HG02840 (cell line): ENCODE measurements at regions not wholly inside any gene's neighbourhood (a gene's known extent, or its start where the extent isn't known, plus 50 kb on each side); places are given as distances from the start of the nearest gene placed in this dataset.

ENCODE experiments used
- ATAC-seq: cut with Tn5 transposase; IDR thresholded peaks from one replicate; pipeline ENCODE4 v1.9.1; 2021; ENCODE audit warnings: mild to moderate bottlenecking, moderate library complexity, moderate number of reproducible peaks; ENCODE audit not compliant: unreplicated experiment, low FRiP score

- ATAC-seq: no peak
Observed at GRCh38 chr5:6831678-6832671, 118.7 kb downstream of the TENT4A start.

GRCh38 chr5:6832994-6833393 lies 119.8 kb downstream of the TENT4A start:
- no peak for ATAC-seq

GRCh38 chr5:6833406-6833805 lies 120.2 kb downstream of the TENT4A start:
- no peak for ATAC-seq

- no peak for ATAC-seq
Observed at GRCh38 chr5:6837095-6837494, 123.9 kb downstream of the TENT4A start.

- ATAC-seq: no peak
Observed at GRCh38 chr5:6837519-6838110, 124.4 kb downstream of the TENT4A start.

- no peak for ATAC-seq
Observed at GRCh38 chr5:6838736-6839135, 125.5 kb downstream of the TENT4A start.

GRCh38 chr5:6840136-6840793 lies 127.0 kb downstream of the TENT4A start:
- ATAC-seq: no peak

GRCh38 chr5:6843335-6843734 lies 130.1 kb downstream of the TENT4A start:
- no peak for ATAC-seq

GRCh38 chr5:6843821-6844220 lies 130.6 kb downstream of the TENT4A start:
- no peak for ATAC-seq

GRCh38 chr5:6845856-6846255 lies 132.6 kb downstream of the TENT4A start:
- ATAC-seq: no peak

GRCh38 chr5:6847870-6848269 lies 134.6 kb downstream of the TENT4A start:
- no peak for ATAC-seq

GRCh38 chr5:6849316-6850105 lies 136.3 kb downstream of the TENT4A start:
- ATAC-seq: no peak

- no peak for ATAC-seq
Observed at GRCh38 chr5:6850106-6850432, 136.8 kb downstream of the TENT4A start.

GRCh38 chr5:6856653-6857052 lies 143.4 kb downstream of the TENT4A start:
- ATAC-seq: no peak

- no peak for ATAC-seq
Observed at GRCh38 chr5:6858419-6858818, 145.2 kb downstream of the TENT4A start.

- no peak for ATAC-seq
Observed at GRCh38 chr5:6859023-6859422, 145.8 kb downstream of the TENT4A start.

- no peak for ATAC-seq
Observed at GRCh38 chr5:6859951-6860638, 146.9 kb downstream of the TENT4A start.

- ATAC-seq: no peak
Observed at GRCh38 chr5:6861036-6861435, 147.8 kb downstream of the TENT4A start.

GRCh38 chr5:6861667-6862066 lies 148.4 kb downstream of the TENT4A start:
- ATAC-seq: no peak

- ATAC-seq: no peak
Observed at GRCh38 chr5:6862306-6862705, 149.1 kb downstream of the TENT4A start.
